Fibroblast of pulmonary artery (primary cell): ENCODE measurements at regions not wholly inside any gene's neighbourhood (a gene's known extent, or its start where the extent isn't known, plus 50 kb on each side); places are given as distances from the start of the nearest gene placed in this dataset.

Experiments used
- DNase-seq: peaks from one replicate; pipeline ENCODE4 v3.0.0-alpha.2; 2010; ENCODE audit warnings: low read depth
- H3K4me3 ChIP-seq: replicated peaks from 2 replicates; pipeline ENCODE4 v1.5.1; 2011; ENCODE audit warnings: low read depth, mild to moderate bottlenecking, control low read depth, low read length, moderate library complexity
- CTCF ChIP-seq: IDR thresholded peaks from 2 replicates; pipeline ENCODE4 v1.5.1; 2011; ENCODE audit warnings: mild to moderate bottlenecking, control low read depth, low read length, inconsistent platforms; ENCODE audit errors: missing control alignments

GRCh38 chr7:81608748-81609382 lies 161.0 kb downstream of the HGF start:
- TF ChIP-seq CTCF: no peak
- DNase-seq: peak; percentile 72
- H3K4me3 ChIP-seq: no peak overlapping the region

GRCh38 chr7:81607987-81608386 lies 161.9 kb downstream of the HGF start:
- DNase-seq: no peak
- no peak for TF ChIP-seq CTCF
- H3K4me3 ChIP-seq: no peak overlapping the region

- no peak overlapping the region for H3K4me3 ChIP-seq
- no peak for TF ChIP-seq CTCF
Measured at GRCh38 chr7:81606078-81606863, 163.6 kb downstream of the HGF start.

GRCh38 chr7:81605493-81605892 lies 164.4 kb downstream of the HGF start:
- no peak for DNase-seq
- no peak for TF ChIP-seq CTCF
- H3K4me3 ChIP-seq: no peak overlapping the region

More at GRCh38 chr7:81606078-81606863, 163.6 kb downstream of the HGF start:
- DNase-seq: no peak

- H3K4me3 ChIP-seq: peak overlapping the region; percentile 13
- DNase-seq: no peak
- no peak for TF ChIP-seq CTCF
Measured at GRCh38 chr7:81604808-81605174, 165.1 kb downstream of the HGF start.

GRCh38 chr7:81604075-81604807 lies 165.6 kb downstream of the HGF start:
- TF ChIP-seq CTCF: no peak
- DNase-seq: peak; percentile 100
- H3K4me3 ChIP-seq: peak overlapping the region; percentile 13
